ENCODE measurements at regions not wholly inside any gene's neighbourhood (a gene's known extent, or its start where the extent isn't known, plus 50 kb on each side); places are given as distances from the start of the nearest gene placed in this dataset.
"Not testable (repeated sequence)": the region's sequence is repeated elsewhere in the genome, so short reads cannot be mapped to it uniquely, and the experiment has no call there.

GRCh38 chr9:135380311-135380960 is 99.1 kb upstream of the PPP1R26 start:
- no peak for TF ChIP-seq MAX (IDR thresholded peaks at IDR 0.05; ENCODE audit: low read depth, low read length)
- no peak for TF ChIP-seq POLR2A (IDR thresholded peaks at IDR 0.05; ENCODE audit: extremely low read depth, insufficient read length)
- TF ChIP-seq CTCF (IDR thresholded peaks at IDR 0.05; ENCODE audit: low read depth, low read length): no peak
- TF ChIP-seq MYC (IDR thresholded peaks at IDR 0.05; ENCODE audit: low read depth, low read length): no peak
- H3K4me3 ChIP-seq (ENCODE audit: low read depth, low read length): no peak overlapping the region
- DNase-seq (ENCODE audit: low read depth): no peak

GRCh38 chr9:135381762-135382310 is 97.7 kb upstream of the PPP1R26 start:
- no peak overlapping the region for H3K4me3 ChIP-seq (ENCODE audit: low read depth, low read length)
- TF ChIP-seq CTCF (IDR thresholded peaks at IDR 0.05; ENCODE audit: low read depth, low read length) (no peak), MAX (IDR thresholded peaks at IDR 0.05; ENCODE audit: low read depth, low read length) (no peak), MYC (IDR thresholded peaks at IDR 0.05; ENCODE audit: low read depth, low read length) (no peak), POLR2A (IDR thresholded peaks at IDR 0.05; ENCODE audit: extremely low read depth, insufficient read length) (no peak)
- no peak for DNase-seq (ENCODE audit: low read depth)

GRCh38 chr9:135384226-135384625 is 95.4 kb upstream of the PPP1R26 start:
- no peak overlapping the region for H3K4me3 ChIP-seq (ENCODE audit: low read depth, low read length)
- no peak for TF ChIP-seq MAX (IDR thresholded peaks at IDR 0.05; ENCODE audit: low read depth, low read length)
- DNase-seq (ENCODE audit: low read depth): no peak

- not testable (repeated sequence) for DNase-seq (ENCODE audit: low read depth); H3K4me3 ChIP-seq (ENCODE audit: low read depth, low read length)
Observed at GRCh38 chr9:135384815-135385405, 94.7 kb upstream of the PPP1R26 start.

- no peak overlapping the region for H3K4me3 ChIP-seq (ENCODE audit: low read depth, low read length)
- no peak for DNase-seq (ENCODE audit: low read depth)
- TF ChIP-seq MYC (IDR thresholded peaks at IDR 0.05; ENCODE audit: low read depth, low read length) (no peak), MAX (IDR thresholded peaks at IDR 0.05; ENCODE audit: low read depth, low read length) (no peak)
Observed at GRCh38 chr9:135385793-135386192, 93.8 kb upstream of the PPP1R26 start.

GRCh38 chr9:135387976-135388375 is 91.6 kb upstream of the PPP1R26 start:
- DNase-seq (ENCODE audit: low read depth): no peak
- TF ChIP-seq MAX (IDR thresholded peaks at IDR 0.05; ENCODE audit: low read depth, low read length) (no peak), POLR2A (IDR thresholded peaks at IDR 0.05; ENCODE audit: extremely low read depth, insufficient read length) (no peak), MYC (IDR thresholded peaks at IDR 0.05; ENCODE audit: low read depth, low read length) (no peak), CTCF (IDR thresholded peaks at IDR 0.05; ENCODE audit: low read depth, low read length) (no peak)
- H3K4me3 ChIP-seq (ENCODE audit: low read depth, low read length): no peak overlapping the region

GRCh38 chr9:135388530-135388929 is 91.1 kb upstream of the PPP1R26 start:
- TF ChIP-seq CTCF (IDR thresholded peaks at IDR 0.05; ENCODE audit: low read depth, low read length) (no peak), MAX (IDR thresholded peaks at IDR 0.05; ENCODE audit: low read depth, low read length) (no peak), POLR2A (IDR thresholded peaks at IDR 0.05; ENCODE audit: extremely low read depth, insufficient read length) (no peak), MYC (IDR thresholded peaks at IDR 0.05; ENCODE audit: low read depth, low read length) (no peak)
- no peak overlapping the region for H3K4me3 ChIP-seq (ENCODE audit: low read depth, low read length)
- no peak for DNase-seq (ENCODE audit: low read depth)

Data from NB4 (cell line).